HEK293 (cell line): ENCODE measurements at regions not wholly inside any gene's neighbourhood (a gene's known extent, or its start where the extent isn't known, plus 50 kb on each side); places are given as distances from the start of the nearest gene placed in this dataset.

ENCODE experiments used
- CTCF ChIA-PET: fragments of 350-600 bp; formaldehyde crosslinking; extraction: SDS; loops from one replicate; lab custom pipeline; 2021; ENCODE audit warnings: antibody characterized with exemption; lab: Yijun Ruan, JAX
- POLR2A ChIA-PET: fragments of 300-600 bp; formaldehyde crosslinking; extraction: SDS; loops from one replicate; lab custom pipeline; 2020; ENCODE audit warnings: antibody characterized with exemption, inconsistent platforms; lab: Yijun Ruan, JAX
- H3K27ac ChIP-seq: fragments of 200-500 bp; sonication (Bioruptor generic); 2 replicates; pipeline ENCODE4 v1.5.1; 2014; ENCODE audit warnings: low read depth, low read length, control low read depth, inconsistent platforms; ENCODE audit errors: extremely low read depth
- H3K36me3 ChIP-seq, 2 experiments: fragments of 200-500 bp in 1 of 2; sonication (Bioruptor generic) in 1 of 2; 1 replicate in 1 of 2; 2 replicates in 1 of 2; pipeline ENCODE4 v1.5.1; 2014 to 2017; ENCODE audit warnings: inconsistent platforms in 2 of 2, low read length in 2 of 2; ENCODE audit not compliant: control insufficient read depth in 2 of 2, insufficient read depth in 1 of 2
- H3K4me1 ChIP-seq: fragments of 200-500 bp; sonication (Bioruptor generic); 2 replicates; pipeline ENCODE4 v1.5.1; 2014; ENCODE audit warnings: mild to moderate bottlenecking, low read length, inconsistent platforms; ENCODE audit not compliant: control insufficient read depth, insufficient read depth
- H3K4me3 ChIP-seq: 2 replicates; pipeline ENCODE4 v1.5.1; 2011; ENCODE audit warnings: low read depth, mild to moderate bottlenecking, control low read depth, low read length, moderate library complexity
- H3K9me3 ChIP-seq: fragments of 200-500 bp; sonication (Bioruptor generic); 2 replicates; pipeline ENCODE4 v1.5.1; 2014; ENCODE audit warnings: low read depth, low read length, inconsistent platforms; ENCODE audit not compliant: control insufficient read depth, insufficient read depth
- BCL11A ChIP-seq: fragments of 450-650 bp; formaldehyde crosslinking; IDR thresholded peaks from 2 replicates; pipeline ENCODE4 v1.5.1; 2016; ENCODE audit warnings: low read depth, missing biosample characterization, missing genetic modification characterization
- HIC1 ChIP-seq: fragments of 450-650 bp; formaldehyde crosslinking; IDR thresholded peaks from 2 replicates; pipeline ENCODE4 v1.5.1; 2016; ENCODE audit warnings: missing biosample characterization, missing genetic modification characterization
- KLF1 ChIP-seq: fragments of 450-650 bp; formaldehyde crosslinking; IDR thresholded peaks from 2 replicates; pipeline ENCODE4 v1.5.1; 2016; ENCODE audit warnings: missing biosample characterization, missing genetic modification characterization
- MEIS1 ChIP-seq: sonication (generic); formaldehyde crosslinking; IDR thresholded peaks from 2 replicates; pipeline ENCODE4 v1.8.1; 2022; ENCODE audit warnings: missing genetic modification reagents, mild to moderate bottlenecking, borderline replicate concordance
- MYNN ChIP-seq: fragments of 450-650 bp; formaldehyde crosslinking; IDR thresholded peaks from 2 replicates; pipeline ENCODE4 v1.5.1; 2016; ENCODE audit warnings: missing biosample characterization, missing genetic modification characterization, borderline replicate concordance
- REPIN1 ChIP-seq: fragments of 450-650 bp; formaldehyde crosslinking; IDR thresholded peaks from 2 replicates; pipeline ENCODE4 v1.5.1; 2017; ENCODE audit warnings: missing biosample characterization, missing genetic modification characterization, low read depth
- SCRT1 ChIP-seq: fragments of 450-650 bp; formaldehyde crosslinking; IDR thresholded peaks from 2 replicates; pipeline ENCODE4 v1.5.1; 2016; ENCODE audit warnings: missing biosample characterization, missing genetic modification characterization, borderline replicate concordance
- YY1 ChIP-seq: fragments of 450-650 bp; formaldehyde crosslinking; IDR thresholded peaks from 2 replicates; pipeline ENCODE4 v1.5.1; 2018; ENCODE audit warnings: missing biosample characterization, missing genetic modification characterization
- ZNF146 ChIP-seq: fragments of 450-650 bp; formaldehyde crosslinking; IDR thresholded peaks from 2 replicates; pipeline ENCODE4 v1.5.1; 2016; ENCODE audit warnings: missing biosample characterization, missing genetic modification characterization
- ZNF16 ChIP-seq: fragments of 450-650 bp; formaldehyde crosslinking; IDR thresholded peaks from 2 replicates; pipeline ENCODE4 v1.5.1; 2016; ENCODE audit warnings: low read depth, missing biosample characterization, missing genetic modification characterization
- ZNF19 ChIP-seq: fragments of 450-650 bp; formaldehyde crosslinking; IDR thresholded peaks from 2 replicates; pipeline ENCODE4; 2016; ENCODE audit warnings: missing biosample characterization, missing genetic modification characterization, low read depth
- ZNF223 ChIP-seq: fragments of 450-650 bp; formaldehyde crosslinking; IDR thresholded peaks from 2 replicates; pipeline ENCODE4 v1.5.1; 2016; ENCODE audit warnings: missing biosample characterization, missing genetic modification characterization
- ZNF335 ChIP-seq: fragments of 450-650 bp; formaldehyde crosslinking; conservative IDR thresholded peaks from 2 replicates; pipeline ENCODE4 v1.5.1; 2016; ENCODE audit warnings: missing biosample characterization, missing genetic modification characterization
- ZNF350 ChIP-seq: fragments of 450-650 bp; formaldehyde crosslinking; IDR thresholded peaks from 2 replicates; pipeline ENCODE4 v1.5.0; 2017; ENCODE audit warnings: missing biosample characterization, mild to moderate bottlenecking, missing genetic modification characterization
- ZNF354C ChIP-seq: fragments of 450-650 bp; formaldehyde crosslinking; IDR thresholded peaks from 2 replicates; pipeline ENCODE4 v1.5.1; 2016; ENCODE audit warnings: missing biosample characterization, missing genetic modification characterization, low read depth, borderline replicate concordance
- ZNF404 ChIP-seq: fragments of 450-650 bp; formaldehyde crosslinking; IDR thresholded peaks from 2 replicates; pipeline ENCODE4 v1.5.1; 2017; ENCODE audit warnings: missing biosample characterization, missing genetic modification characterization
- ZNF416 ChIP-seq: fragments of 450-650 bp; formaldehyde crosslinking; IDR thresholded peaks from 2 replicates; pipeline ENCODE4 v1.5.1; 2016; ENCODE audit warnings: missing biosample characterization, missing genetic modification characterization
- ZNF449 ChIP-seq: fragments of 450-650 bp; formaldehyde crosslinking; IDR thresholded peaks from 2 replicates; pipeline ENCODE4 v1.5.1; 2017; ENCODE audit warnings: missing biosample characterization, mild to moderate bottlenecking, missing genetic modification characterization, moderate library complexity
- ZNF521 ChIP-seq: fragments of 450-650 bp; formaldehyde crosslinking; IDR thresholded peaks from 2 replicates; pipeline ENCODE4 v1.5.1; 2017; ENCODE audit warnings: missing biosample characterization, mild to moderate bottlenecking, missing genetic modification characterization
- ZNF529 ChIP-seq: fragments of 450-650 bp; formaldehyde crosslinking; IDR thresholded peaks from 2 replicates; pipeline ENCODE4 v1.5.1; 2017; ENCODE audit warnings: missing genetic modification characterization, missing biosample characterization; ENCODE audit not compliant: insufficient replicate concordance
- ZNF571 ChIP-seq: fragments of 450-650 bp; formaldehyde crosslinking; IDR thresholded peaks from 2 replicates; pipeline ENCODE4 v1.5.0; 2017; ENCODE audit warnings: missing biosample characterization, missing genetic modification characterization
- ZNF580 ChIP-seq: fragments of 450-650 bp; formaldehyde crosslinking; IDR thresholded peaks from 2 replicates; pipeline ENCODE4 v1.5.1; 2016; ENCODE audit warnings: missing biosample characterization, missing genetic modification characterization
- ZNF624 ChIP-seq: fragments of 450-650 bp; formaldehyde crosslinking; IDR thresholded peaks from 2 replicates; pipeline ENCODE4 v1.5.1; 2017; ENCODE audit warnings: missing biosample characterization, missing genetic modification characterization
- ZNF707 ChIP-seq: fragments of 450-650 bp; formaldehyde crosslinking; IDR thresholded peaks from 2 replicates; pipeline ENCODE4 v1.5.1; 2016; ENCODE audit warnings: missing biosample characterization, missing genetic modification characterization
- ZNF830 ChIP-seq: fragments of 450-650 bp; IDR thresholded peaks from 2 replicates; pipeline ENCODE4 v1.5.0; 2018; ENCODE audit warnings: missing biosample characterization, missing genetic modification characterization, low read depth, mild to moderate bottlenecking, moderate library complexity
- ZNF837 ChIP-seq: fragments of 450-650 bp; formaldehyde crosslinking; IDR thresholded peaks from 2 replicates; pipeline ENCODE4 v1.5.1; 2016; ENCODE audit warnings: missing biosample characterization, missing genetic modification characterization
- ZNF843 ChIP-seq: fragments of 450-650 bp; formaldehyde crosslinking; IDR thresholded peaks from 2 replicates; pipeline ENCODE4 v1.5.1; 2016; ENCODE audit warnings: missing biosample characterization, missing genetic modification characterization
- TF ChIP-seq, protein P1 (sequence below): fragments of 450-650 bp; formaldehyde crosslinking; IDR thresholded peaks from 2 replicates; pipeline ENCODE4 v1.5.1; 2016; ENCODE audit warnings: missing biosample characterization, missing genetic modification characterization
- TF ChIP-seq, protein P2 (sequence below): fragments of 450-650 bp; formaldehyde crosslinking; IDR thresholded peaks from 2 replicates; pipeline ENCODE4 v1.5.1; 2016; ENCODE audit warnings: missing biosample characterization, missing genetic modification characterization

GRCh38 chr4:24190761-24191695 is 301.2 kb upstream of the PPARGC1A start:
- Histone ChIP-seq H3K4me3 (no peak overlapping the region), H3K36me3 (no peaks in the 10 kb centered on the region), H3K4me1 (no peaks in the 10 kb centered on the region), H3K9me3 (no peaks in the 10 kb centered on the region), H3K27ac (no peak overlapping the region)
- CTCF ChIA-PET: no interaction called here
- POLR2A ChIA-PET: no interaction called here
- no peak for TF ChIP-seq ZNF521 (tag by site-specific recombination)
- TF ChIP-seq, protein P1, sequence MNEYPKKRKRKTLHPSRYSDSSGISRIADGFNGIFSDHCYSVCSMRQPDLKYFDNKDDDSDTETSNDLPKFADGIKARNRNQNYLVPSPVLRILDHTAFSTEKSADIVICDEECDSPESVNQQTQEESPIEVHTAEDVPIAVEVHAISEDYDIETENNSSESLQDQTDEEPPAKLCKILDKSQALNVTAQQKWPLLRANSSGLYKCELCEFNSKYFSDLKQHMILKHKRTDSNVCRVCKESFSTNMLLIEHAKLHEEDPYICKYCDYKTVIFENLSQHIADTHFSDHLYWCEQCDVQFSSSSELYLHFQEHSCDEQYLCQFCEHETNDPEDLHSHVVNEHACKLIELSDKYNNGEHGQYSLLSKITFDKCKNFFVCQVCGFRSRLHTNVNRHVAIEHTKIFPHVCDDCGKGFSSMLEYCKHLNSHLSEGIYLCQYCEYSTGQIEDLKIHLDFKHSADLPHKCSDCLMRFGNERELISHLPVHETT (tag by site-specific recombination): no peak
- TF ChIP-seq REPIN1 (tag by site-specific recombination): no peak
- TF ChIP-seq ZNF830 (tag by site-specific recombination): no peak
- TF ChIP-seq HIC1 (tag by site-specific recombination): no peak
- TF ChIP-seq ZNF843 (tag by site-specific recombination): no peak
- TF ChIP-seq ZNF223 (tag by site-specific recombination): no peak
- no peak for TF ChIP-seq ZNF837
- no peak for TF ChIP-seq ZNF19 (tag by site-specific recombination)
- TF ChIP-seq MYNN (tag by site-specific recombination): no peak
- no peak for TF ChIP-seq ZNF404
- no peak for TF ChIP-seq ZNF529 (tag by site-specific recombination)
- TF ChIP-seq ZNF146 (tag by site-specific recombination): no peak
- no peak for TF ChIP-seq ZNF624 (tag by site-specific recombination)
- TF ChIP-seq ZNF335 (tag by site-specific recombination): no peak
- no peak for TF ChIP-seq BCL11A (tag by site-specific recombination)
- no peak for TF ChIP-seq YY1 (tag by site-specific recombination)
- no peak for TF ChIP-seq ZNF571 (tag by site-specific recombination)
- TF ChIP-seq, protein P2, sequence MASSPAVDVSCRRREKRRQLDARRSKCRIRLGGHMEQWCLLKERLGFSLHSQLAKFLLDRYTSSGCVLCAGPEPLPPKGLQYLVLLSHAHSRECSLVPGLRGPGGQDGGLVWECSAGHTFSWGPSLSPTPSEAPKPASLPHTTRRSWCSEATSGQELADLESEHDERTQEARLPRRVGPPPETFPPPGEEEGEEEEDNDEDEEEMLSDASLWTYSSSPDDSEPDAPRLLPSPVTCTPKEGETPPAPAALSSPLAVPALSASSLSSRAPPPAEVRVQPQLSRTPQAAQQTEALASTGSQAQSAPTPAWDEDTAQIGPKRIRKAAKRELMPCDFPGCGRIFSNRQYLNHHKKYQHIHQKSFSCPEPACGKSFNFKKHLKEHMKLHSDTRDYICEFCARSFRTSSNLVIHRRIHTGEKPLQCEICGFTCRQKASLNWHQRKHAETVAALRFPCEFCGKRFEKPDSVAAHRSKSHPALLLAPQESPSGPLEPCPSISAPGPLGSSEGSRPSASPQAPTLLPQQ (tag by site-specific recombination): no peak

DNA sequence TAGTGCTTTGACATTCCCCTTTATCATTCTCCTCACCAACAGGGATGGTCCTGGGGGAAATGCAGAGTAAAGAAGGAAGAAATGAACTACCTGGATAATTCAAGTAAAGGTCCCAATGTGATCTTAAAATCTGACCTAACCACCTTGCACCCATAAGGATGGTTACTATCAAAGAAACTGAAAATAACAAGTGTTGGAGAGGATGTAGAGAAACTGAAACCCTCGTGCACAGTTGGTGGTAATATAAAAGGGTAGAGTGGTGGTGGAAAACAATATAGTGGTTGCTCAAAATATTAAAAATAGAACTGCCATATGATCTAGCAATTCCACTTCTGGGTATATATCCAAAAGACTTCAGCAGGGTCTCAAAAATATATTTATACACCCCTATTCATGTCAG is 298.6 kb upstream of the PPARGC1A start:
- H3K4me3 ChIP-seq: no peak overlapping the region
- no peaks in the 10 kb centered on the region for H3K36me3 ChIP-seq
- ChIA-PET POLR2A (no interaction called here), CTCF (interaction anchor here (0.6 kb wide), 1 partner anchor 881 kb away, joined by 3 read pairs; no protein-coding TSS in a partner anchor)
- no peaks in the 10 kb centered on the region for H3K4me1 ChIP-seq
- no peaks in the 10 kb centered on the region for H3K9me3 ChIP-seq
- H3K27ac ChIP-seq: no peak overlapping the region
- no peak for TF ChIP-seq ZNF416 (tag by site-specific recombination)
- no peak for TF ChIP-seq ZNF16
- no peak for TF ChIP-seq KLF1 (tag by site-specific recombination)
- TF ChIP-seq ZNF830 (tag by site-specific recombination): no peak
- TF ChIP-seq ZNF707 (tag by site-specific recombination): no peak
- TF ChIP-seq ZNF354C (tag by site-specific recombination): no peak
- no peak for TF ChIP-seq ZNF580 (tag by site-specific recombination)
- TF ChIP-seq MEIS1 (CRISPR knock-in tag): no peak
- no peak for TF ChIP-seq ZNF350
- no peak for TF ChIP-seq ZNF571 (tag by site-specific recombination)
- TF ChIP-seq BCL11A (tag by site-specific recombination): no peak
- TF ChIP-seq ZNF449 (tag by site-specific recombination): no peak
- TF ChIP-seq SCRT1 (tag by site-specific recombination): no peak
